ENCODE measurements at regions not wholly inside any gene's neighbourhood (a gene's known extent, or its start where the extent isn't known, plus 50 kb on each side); places are given as distances from the start of the nearest gene placed in this dataset.
"Not testable (repeated sequence)": the region's sequence is repeated elsewhere in the genome, so short reads cannot be mapped to it uniquely, and the experiment has no call there.

DNA sequence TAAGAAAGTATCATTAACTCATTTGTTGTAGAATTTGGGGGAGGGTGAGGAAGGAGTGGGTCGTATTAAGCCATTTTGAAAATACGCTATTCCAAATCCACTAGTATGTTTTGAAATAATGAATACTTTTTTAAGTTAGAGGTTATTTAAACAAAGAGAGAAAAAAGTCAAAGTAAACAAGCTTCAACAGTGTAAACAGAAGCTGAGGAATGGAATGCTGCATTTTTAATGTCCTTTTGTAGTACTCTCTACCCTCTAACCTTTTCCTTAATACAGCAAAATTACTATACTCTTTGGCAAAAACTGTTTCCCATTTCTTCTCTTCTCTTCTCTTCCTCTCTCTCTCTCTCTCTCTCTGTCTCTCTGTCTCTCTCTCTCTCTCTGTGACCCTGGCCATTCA, 56.7 kb upstream of the TIMM23 start:
- TF ChIP-seq CTCF (conservative IDR thresholded peaks at IDR 0.05); EZH2 (IDR thresholded peaks at IDR 0.05; ENCODE audit: low read depth): not testable (repeated sequence)
